Caki2 (cell line): ENCODE measurements at regions not wholly inside any gene's neighbourhood (a gene's known extent, or its start where the extent isn't known, plus 50 kb on each side); places are given as distances from the start of the nearest gene placed in this dataset.
A peak's percentile ranks its signal among the peaks of the same experiment; 100 is the strongest.

ENCODE experiments used
- DNase-seq: peaks from one replicate; pipeline ENCODE4 v3.0.0-alpha.2; 2015; ENCODE audit warnings: low read depth
- in situ Hi-C: cut with HindIII; loops from 2 replicates; pipeline ENCODE4 v1.10.0; 2016; ENCODE audit warnings: low sequenced_read_pairs, low pct_unique_long_range_greater_than_20kb, mixed read lengths

DNA sequence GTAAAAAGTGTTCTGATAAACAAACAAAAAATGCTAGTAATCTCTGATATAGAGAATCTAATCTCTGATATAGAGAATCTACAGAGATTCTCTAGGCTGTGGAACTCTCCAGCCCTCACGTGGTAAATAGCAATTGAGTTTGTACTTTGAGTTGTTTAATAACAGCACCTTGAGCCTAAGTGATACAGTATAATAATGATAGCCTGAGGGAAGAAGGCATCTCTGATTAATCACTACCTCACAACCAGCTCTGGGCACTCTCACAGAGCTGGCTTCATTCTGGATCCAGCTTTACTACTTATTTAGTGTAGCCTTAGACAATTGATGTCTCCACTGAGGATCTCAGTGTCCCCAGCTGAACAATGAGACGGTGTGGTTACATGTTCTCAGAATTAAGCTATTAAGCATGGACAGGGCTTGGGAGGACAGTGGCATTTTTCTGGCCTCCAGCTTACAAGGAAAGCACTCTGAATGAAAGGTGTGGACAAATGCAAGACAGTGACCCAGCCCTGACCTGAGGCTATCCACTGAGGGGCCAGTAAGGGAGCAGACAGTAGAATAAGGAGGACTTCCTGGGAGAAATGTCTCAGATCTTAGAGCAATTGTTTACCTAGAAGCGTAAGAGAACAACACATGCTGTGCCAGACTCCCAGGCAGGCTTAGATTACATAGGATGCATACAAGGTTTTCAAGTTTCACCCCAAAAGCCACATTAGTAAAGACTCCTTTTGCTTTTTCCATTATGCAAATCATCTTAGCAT is 88.7 kb upstream of the DRD2 start:
- no peak for DNase-seq
- in situ Hi-C loops = no loop called here

- no peak for DNase-seq
- in situ Hi-C loops = no loop called here
Measured at GRCh38 chr11:113562981-113563461, 87.8 kb upstream of the DRD2 start.

DNA sequence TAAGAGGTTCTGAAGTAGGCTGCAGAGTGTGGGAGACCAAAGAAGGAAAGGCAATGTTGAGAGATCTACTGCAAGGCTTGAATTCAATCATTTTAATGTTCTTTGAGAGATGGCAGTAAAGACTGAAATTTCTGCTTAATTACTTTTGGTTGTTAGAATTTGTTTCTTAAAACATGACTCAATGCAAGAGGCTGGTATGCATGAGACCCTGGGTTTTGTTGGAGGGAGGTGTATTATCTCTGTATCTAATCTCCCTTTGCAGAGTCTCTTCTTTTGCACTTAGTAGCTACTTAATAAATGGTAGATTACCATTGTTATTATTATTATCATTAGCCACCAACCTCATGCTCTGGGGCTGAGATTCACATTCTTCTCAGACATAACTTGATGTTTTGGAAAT is 87.4 kb upstream of the DRD2 start:
- in situ Hi-C loops = no loop called here
- DNase-seq = no peak

DNA sequence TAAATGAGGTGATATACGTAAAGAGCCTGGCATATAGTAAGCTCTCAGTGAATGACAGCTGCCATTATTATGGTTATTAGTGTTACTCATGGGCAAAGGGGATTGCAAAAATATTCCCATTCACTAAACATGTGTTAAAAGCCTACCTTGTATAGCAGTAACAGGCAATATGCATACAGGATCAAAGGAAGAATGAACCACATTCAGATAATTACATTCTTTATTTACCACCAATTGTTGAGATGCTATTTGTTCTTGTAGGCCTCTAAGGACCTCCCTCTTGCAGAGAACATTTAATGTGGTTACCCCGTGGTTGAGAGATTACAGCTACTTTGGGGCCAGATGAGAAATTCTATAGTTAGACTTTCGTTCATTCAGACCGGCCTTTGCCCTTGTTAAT is 82.7 kb upstream of the DRD2 start:
- in situ Hi-C loops = no loop called here
- no peak for DNase-seq

GRCh38 chr11:113556036-113556435 is 80.8 kb upstream of the DRD2 start:
- in situ Hi-C loops = no loop called here

GRCh38 chr11:113555071-113555619 is 79.9 kb upstream of the DRD2 start:
- in situ Hi-C loops = no loop called here
- DNase-seq = no peak

More at GRCh38 chr11:113556036-113556435, 80.8 kb upstream of the DRD2 start:
- DNase-seq = no peak

DNA sequence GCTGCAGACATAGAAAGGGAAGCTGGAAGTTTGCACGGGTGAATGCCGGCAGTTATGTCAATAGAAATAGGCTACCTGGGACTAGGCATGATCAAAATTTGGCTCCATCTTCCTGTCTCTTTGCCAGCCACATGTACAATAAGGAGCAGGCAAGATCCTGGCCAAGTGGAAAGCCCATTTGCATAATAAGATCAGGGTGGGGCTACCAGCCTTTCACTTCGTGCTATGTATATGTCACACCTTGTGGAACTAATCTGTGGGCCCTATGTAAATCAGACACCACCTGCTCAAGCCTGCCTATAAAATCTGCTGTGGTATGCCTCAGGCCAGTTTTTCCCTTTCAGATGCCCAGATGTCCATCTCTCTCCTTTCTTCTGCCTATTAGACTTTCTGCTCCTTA is 79.3 kb upstream of the DRD2 start:
- no peak for DNase-seq
- in situ Hi-C loops = no loop called here

DNA sequence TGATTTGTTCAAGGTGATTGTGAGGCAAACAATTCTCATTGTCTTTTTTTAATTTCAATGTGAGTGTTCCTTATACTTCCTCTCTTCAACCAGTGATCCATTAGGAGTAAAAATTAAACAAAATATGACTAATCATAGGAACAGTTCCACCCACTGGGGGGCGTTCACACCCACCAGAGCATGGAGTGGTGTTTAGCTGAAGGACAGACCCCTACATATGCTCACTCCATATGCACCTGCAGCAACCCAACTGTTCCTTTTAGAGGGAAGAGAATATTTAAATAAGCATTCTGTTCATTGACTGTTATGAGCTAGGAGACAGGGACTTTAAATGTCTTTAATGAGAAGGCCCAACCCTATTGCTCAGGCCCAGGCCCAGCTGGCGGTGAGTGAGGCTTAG is 78.7 kb upstream of the DRD2 start:
- no peak for DNase-seq
- in situ Hi-C loops = no loop called here

DNA sequence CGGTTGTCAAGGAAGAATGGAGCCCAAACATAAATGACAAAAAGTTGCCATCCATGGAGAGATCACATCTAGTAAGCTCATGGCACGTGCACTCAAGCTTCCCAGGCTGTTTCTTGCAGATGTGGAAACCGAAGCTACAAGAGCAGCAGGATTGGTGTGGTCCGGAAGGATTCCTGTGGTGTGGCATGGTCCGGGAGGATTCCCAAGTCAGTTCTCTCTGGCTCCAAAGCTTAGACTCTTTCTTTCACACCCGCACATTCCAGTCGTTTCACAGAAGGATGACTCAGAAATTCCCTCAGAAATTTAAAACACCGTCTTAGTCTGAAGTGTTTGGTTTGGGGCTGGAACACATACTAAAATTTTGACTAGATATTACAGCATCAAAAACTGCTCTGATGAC is 78.0 kb upstream of the DRD2 start:
- peak; percentile 19 for DNase-seq
- in situ Hi-C loops = no loop called here

GRCh38 chr11:113552271-113552670 is 77.1 kb upstream of the DRD2 start:
- DNase-seq = no peak
- in situ Hi-C loops = no loop called here

DNA sequence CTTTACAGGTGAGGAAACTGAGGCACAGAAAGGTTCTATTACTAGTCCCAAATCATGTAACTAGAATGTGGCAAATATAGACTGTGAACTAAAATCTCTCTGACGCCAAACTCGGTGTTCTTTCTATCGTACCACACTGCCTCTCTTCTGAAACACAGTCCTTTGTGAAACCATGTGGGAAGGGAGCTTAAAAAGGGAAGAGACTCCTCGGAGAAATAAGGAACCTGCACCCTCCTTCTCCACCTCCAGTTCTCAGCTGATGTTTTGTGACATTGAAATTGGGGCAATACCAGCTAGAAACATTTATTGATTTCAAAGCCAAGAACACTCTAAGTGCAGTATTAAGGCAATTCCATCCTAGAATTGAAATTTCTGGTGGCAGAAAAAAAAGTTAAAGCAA is 76.4 kb upstream of the DRD2 start:
- in situ Hi-C loops = no loop called here
- no peak for DNase-seq

GRCh38 chr11:113549611-113550578 is 74.7 kb upstream of the DRD2 start:
- DNase-seq = no peak
- in situ Hi-C loops = no loop called here

- no peak for DNase-seq
- in situ Hi-C loops = no loop called here
Measured at GRCh38 chr11:113549061-113549460, 73.9 kb upstream of the DRD2 start.

DNA sequence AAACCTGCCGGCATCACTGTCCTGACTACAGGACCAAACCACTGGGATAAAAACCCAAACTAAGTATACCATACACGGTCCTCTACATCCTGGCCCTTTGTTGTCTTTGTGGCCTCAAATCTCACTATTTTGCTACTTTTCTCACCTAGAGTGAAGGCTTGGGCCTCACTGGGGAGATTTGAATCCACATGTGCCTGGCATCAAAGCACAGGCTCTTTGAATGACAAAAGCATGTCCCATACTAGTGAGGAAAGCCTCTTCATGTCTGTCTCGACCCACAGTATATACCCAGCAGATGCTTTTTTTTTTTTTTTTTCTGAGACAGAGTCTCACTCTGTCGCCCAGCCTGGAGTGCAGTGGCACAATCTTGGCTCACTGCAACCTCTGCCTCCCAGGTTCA is 72.5 kb upstream of the DRD2 start:
- no peak for DNase-seq
- in situ Hi-C loops = no loop called here

DNA sequence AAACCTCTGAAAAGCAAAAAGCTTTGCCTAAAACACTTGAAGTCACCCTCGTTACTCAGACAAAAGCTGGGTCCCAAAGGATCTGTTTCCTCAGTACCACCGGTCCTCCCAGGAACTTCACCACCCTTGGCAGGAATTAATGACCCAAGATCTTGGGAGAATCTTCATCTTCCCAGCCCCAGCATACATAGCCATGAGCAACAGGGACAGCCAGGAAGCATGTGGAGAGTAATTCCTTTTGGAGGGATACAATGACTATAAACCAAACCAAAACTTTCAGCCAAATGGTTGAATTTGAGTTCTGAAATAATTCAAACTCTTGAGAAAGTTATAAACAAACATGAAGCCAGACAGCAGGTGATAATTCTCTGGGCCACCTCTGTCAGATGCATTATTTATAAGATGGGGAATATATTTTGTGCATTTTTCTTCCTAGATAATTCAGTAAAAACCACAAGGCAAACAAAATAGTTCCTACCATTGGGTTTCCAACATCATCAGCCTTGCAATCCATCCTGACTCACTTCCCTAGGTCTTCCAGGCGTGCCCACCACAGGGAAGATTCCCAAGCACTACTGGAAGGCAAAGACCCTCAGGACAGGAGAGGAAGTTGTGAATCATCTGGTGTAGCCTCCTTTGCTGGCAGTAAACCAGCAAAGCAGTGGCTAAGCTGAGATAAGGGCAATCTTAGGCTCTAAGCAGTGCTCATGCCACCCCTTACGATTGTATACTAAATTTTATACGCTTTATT is 71.7 kb upstream of the DRD2 start:
- DNase-seq = no peak
- in situ Hi-C loops = no loop called here

- in situ Hi-C loops = no loop called here
- no peak for DNase-seq
Measured at GRCh38 chr11:113542420-113542819, 67.2 kb upstream of the DRD2 start.

DNA sequence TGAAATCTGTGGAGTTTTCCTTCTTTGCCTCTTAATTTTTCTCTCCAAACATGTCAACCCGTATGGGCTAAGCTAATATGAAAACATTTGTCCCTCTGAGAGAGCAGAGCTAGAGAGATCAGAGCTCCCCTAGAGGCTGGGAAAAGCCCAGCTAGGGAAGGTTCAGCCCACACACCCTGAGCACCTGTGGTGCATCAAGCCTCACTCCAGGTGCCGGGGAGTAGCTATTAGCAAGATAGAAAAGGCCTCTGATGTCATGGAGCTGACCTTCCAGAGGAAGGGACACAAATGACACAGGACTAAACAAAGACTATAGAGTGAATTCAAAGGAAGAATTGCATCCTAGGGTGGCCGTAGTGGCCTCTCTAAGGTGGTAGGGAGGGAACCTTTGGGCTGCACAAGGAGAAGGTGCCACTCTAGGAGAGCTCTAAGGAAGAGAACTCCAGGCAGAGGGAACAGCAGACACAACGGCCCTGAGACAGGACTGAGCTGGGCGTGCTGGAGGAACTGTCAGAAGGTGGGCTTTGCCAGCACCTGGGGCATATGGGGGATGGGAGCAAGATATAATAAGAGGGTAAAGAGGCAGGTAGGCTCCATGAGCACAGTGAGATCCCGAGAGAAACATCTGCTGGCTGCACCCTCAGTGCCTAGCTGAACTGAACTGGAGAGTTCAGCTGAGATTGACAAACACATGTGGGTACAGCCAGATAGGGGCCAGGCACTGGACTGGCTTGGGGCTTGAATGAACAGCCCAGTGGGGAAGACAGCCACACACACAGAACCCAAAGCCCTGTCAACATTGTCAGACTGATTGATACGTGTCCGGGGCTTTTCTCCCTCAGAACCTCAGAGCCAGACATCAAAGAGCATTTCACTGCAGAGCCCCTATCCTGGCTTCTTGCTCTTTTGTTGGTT is 65.5 kb upstream of the DRD2 start:
- DNase-seq = no peak
- in situ Hi-C loops = no loop called here
